Activated CD4-positive, alpha-beta T cell treated with anti-CD3 and anti-CD28 coated beads, Interleukin-2, amount 50 U/mL, for 16 hours (primary cell): ENCODE measurements at regions not wholly inside any gene's neighbourhood (a gene's known extent, or its start where the extent isn't known, plus 50 kb on each side); places are given as distances from the start of the nearest gene placed in this dataset.

Source experiments
- DNase-seq: peaks from one replicate; pipeline ENCODE4 v3.0.0-alpha.2; 2020

DNA sequence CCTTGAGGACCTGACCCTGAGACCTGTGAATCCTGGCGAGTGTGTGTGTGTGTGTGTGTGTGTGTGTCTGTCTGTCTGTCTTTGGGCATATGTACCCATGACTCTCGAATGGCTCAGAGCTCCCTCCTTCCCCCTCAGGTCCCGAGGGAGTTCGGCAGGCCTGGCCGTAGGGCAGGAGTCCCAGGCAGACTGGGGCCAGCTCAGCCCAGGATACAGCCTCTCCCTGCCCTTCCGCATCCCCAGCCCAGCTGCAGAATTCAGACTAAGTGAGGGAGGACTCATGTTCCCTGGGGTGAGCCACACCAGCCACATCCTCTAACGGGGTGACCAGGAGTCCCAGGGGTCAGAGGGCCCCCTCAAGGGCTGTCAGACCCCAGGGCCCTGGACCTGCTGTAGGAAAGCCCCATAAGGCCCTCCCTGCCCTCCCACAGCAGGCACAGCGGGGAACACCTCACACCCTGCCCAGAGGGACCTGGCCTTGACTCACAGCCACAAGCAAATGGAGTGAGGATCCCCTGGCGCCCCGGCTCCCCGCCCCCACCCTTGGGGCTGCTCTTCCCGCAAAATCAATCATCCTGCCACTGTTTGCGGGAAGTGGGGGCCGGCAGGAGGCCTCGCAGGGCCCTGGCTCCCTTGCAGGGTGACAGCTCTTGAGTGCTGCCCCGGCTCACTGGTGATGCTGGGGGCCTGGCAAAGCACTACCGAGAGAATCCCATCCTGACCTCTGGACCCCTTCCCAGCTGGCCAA, 101.7 kb upstream of the CASZ1 start:
- DNase-seq = no peak

DNA sequence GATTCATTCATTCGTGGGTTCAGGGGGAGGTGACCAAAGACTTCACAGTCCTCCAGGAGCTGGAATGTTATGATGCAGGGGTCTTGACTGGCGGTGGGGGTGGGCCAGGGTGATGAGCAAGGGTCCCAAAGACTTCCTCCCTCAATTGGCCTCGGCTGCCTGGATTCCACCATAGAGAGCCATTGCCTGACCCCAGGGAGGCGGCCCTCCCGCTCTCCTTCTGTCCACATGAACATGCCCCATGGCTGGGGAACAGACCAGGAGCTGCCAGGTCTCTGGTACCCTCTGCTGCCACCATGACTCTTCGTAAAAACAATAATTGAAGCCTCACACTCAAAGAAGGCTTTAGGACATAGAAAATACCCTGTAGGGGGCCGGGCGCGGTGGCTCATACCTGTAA, 102.5 kb upstream of the CASZ1 start:
- no peak for DNase-seq

DNA sequence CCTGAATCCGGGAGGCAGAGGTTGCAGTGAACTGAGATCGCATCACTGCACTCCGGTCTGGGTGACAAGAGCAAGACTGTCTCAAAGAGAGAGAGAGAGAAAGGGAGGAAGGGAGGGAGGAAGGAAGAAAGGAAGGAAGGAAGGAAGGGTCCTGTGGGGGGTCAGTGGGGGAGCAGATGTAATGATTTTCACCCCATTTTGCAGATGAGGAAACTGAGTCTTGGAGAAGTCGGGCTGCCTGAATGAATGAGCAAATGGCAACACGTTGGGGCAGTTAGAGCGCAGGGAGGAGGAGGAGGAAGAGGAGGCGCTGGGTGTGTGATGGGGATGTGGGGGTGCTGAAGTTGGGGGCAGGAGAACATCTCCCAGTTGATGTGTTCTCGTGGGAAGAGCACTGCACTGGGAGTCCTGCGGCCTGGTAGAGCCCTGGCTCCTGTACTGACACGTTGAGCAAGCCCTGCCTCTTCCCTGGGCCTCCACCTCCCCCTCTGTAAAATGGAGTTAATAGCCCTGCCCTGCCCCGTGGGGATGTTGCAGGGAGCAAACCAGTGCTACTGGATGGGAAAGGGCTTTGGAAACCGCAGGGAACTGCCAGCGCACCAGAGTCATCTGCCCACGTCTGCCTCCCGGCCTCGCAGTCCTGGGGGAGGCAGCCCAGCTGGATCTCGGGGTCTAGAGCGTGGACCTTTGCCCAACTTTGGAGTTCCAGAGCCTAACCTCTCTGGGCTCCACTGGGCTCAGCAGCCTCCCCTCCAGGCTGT, 103.2 kb upstream of the CASZ1 start:
- no peak for DNase-seq

DNA sequence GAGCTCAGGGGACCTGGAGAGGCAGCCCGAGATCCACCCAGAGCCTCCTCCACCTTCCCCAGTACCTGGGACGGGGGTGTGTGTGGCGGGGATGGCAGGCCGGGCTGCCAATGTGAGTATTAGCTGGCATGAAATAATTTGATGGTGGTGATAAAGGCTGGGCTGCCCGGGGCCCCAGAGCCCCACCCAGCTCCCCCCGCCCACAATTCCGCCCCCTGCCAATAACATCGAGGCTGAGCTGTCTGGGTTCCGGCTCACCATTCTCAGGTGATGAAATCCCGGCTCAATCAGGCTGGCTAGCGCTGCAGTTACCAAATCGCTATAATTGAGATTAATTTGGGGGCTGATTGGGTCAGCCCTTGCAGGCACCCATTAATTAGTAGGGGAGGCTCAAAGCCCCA, 103.8 kb upstream of the CASZ1 start:
- no peak for DNase-seq

DNA sequence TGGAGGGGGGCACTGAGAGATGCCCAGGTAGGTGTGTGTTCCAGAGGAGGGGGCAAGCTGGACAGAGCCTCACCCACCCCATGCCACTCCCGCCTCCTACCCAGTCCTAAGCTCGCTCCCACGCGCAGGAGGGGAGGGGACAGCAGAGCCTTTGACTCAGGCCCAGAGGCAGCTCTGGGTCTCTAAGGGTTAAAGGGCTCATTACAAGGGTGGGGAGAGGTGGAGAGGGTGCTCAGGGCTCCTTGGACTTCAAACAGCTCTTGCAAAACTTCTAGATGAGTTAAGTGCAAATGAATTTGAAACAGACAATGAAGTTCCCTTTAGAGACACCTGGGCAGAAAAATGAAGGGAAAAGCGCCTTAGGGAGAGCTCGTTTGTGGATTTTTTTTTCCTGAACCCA, 104.2 kb upstream of the CASZ1 start:
- no peak for DNase-seq

DNA sequence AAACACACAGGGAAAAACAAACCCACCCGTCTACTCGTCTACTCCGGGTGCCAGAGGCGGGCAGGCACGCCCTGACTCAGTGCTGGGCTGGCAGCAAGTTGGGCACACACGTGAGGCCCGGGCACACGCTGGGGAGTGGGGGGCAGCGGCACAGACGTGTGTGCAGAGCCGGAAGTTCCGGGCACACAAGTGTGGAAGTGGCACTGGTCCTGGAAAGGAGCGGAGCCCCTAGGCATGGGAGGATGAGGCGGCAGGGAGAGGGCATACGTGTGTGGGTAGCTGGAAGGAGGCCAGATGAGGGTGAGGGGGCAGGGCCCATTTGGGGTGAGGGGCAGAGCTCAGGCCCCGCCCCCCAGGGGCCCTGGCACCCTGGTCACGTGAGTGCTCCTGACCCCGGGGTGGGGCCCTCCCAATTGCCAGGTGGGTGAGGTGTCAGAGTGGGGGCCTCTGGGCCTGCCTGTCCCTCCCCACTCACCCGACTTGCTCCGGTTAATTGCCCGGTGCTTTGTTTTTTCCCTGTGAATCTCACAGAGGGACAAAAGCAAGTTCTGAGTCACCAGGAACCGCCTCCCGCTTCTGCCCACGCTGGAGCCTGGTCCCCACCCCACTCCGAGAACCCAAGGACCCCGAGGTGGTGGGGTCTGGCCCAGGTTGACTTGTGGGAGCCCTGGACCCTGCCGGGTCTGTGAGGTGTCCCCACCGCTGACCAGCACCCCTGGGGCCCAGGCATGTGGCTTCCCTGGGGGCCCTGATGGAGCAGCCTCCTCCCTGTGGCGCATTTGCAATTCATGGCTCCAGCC, 104.8 kb upstream of the CASZ1 start:
- DNase-seq = no peak

DNA sequence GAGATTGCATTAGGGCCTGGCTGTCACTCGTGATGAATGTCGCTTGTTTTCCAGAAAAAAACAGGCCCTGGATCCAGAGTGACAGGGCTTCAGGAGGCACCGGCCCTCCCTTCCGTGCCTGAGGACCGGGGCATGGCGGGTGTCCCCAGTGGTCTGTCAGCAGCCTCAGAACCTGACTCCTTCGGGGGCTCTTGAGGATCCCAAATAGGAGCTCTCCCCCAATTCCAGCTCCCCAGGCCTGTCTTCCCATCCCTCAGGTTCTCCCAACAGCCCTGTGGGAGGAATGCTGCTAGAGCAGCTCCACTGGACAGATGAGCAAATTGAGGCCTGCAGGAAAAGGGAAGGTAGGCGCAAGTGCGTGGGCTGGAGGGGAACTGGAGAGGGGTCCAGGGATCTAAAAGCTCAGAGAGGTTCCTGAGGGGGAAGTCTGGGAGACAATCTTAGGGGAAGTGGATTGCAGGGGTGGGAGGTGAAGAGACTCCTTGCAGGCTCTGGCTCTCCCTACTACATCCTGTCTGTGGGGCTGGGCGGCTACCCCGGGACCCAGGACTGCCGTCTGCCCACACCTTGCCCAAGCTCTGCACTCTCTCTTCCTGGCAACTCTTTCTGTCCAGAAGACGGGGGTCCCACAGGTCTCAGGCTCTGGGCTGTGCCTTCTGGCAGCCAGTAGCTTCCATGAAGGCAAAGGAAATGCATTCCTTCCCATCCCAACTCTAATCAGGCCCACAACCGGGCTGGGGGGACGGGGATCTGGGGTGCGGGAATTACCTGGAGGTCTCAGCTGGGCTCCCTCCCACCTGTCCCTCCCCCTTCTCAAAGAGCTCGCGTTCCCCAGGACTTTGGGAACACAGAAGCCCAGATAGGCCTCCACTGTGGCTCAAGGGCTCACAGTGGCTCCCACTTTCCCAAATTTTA, 105.7 kb upstream of the CASZ1 start:
- no peak for DNase-seq

DNA sequence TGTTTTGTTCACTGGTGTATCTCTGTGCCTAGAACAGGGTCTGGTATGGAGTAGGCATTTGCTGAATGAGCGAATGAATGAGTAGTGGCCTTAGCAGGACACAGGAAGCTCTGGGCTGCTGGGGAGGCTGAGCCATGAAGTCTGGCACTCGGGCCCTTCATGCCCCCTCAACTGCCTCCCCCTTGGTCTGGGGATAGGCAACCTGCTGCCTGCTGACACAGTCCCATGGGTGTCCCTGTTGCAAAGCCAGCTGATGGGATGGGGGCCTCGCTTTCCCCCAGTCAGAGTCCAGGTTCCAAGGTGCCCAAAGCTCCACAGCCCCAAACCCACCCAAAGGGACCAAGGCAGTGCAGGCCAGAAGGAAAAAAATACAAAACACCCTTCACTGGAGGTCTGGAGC, 107.0 kb upstream of the CASZ1 start:
- DNase-seq = no peak

DNA sequence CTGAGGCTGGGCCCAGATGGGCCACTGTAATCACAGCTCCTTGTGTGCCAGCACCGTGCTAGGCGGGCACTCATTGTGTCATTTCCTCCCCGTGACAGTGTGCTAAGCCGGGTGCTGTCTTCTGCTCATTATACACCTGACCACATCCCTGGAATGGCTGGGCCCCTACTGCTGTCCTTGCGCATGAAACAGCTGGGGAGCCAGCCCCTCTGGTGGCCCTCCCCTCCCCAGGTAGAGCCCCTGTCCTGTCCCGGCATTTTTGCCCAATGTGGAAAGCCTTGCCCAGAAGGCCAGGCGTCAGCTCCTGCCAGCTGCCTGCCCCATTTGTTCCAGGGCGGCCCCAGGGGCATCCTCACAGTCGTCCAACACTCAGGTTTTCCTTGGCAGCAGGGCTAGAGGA, 107.4 kb upstream of the CASZ1 start:
- DNase-seq = no peak

DNA sequence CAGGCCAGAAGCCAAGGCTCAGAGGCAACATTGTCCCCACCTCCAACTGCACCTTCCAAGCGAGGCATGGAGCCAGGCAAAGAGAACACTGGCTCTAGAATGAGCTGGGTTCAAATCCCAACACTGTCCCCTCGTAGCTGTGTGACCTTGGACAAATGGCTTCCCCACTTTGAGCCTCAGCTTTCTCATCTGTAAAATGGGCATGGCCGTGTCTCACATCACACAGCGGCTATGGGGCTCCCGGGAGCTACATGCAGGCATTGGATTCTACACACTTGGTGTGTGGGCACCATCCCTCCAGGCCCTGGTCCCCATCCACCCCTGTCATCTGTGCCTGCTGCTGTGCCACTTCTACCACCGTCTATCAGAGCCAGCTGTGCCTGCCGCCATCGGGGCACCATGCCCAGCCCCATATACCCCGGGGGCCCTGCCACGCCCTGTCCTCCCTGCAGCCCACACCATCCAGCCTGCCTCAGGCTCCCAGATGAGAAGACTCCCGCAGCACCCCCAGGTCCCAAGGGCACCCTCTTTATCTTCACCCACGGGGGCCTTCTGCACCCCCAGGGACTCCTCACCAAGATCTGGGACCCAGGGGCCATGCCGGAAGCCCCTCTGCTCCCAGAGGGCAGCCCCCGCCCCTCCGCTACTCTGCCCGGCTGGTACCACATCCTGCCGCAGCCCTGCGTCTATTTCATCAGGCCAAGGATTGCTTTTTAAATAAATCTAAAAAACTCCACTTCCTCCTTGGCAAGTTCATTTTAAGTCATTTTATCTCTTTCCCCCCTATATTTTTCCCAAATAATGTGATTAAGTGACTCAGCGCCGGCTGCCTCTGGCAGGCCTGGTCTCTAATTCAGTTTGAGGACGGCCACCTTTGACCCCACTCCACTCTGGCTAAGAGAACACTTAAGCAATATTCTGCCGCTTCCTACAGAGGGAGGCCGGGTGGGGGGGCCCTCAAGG, 107.8 kb upstream of the TARDBP start:
- no peak for DNase-seq

DNA sequence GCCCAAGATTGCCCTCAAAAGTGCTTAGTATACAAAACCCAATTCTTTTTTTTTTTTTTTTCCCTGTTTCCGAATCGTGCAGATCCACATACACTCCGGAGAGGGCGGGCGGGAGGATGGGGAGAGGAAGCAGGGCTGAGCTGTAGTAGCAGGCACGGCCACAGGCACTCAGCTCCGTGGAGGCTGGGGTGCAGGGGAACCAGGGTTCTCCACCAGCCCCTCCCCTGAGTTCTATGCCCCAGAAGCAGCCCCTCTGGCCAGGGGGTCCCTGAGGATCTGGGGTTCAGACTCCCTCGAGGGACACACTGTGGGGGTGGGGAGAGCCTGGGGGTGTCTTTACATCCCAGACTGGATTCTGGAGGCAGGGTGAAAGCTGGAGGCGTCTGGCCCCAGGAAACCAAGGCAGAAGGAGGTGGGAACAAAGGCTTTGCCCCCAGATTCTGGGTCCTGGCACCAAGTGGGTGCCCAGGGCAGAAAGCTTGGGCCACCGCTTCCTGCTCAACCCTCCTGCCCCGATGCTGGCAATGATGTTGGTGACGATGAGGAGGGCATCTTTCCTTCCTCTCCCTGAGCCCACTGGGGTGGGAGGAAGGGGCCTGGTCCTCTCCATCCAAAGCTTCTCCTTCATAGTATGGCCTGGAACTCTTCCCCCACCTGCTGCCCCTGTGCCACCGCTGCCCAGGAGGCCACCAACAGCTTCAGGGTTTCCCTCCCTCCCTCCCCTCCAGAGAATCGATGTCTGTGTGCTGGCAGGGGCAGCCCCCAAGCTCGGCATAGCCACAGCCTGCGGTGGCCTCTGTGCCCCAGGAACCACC, 106.4 kb upstream of the TARDBP start:
- no peak for DNase-seq

DNA sequence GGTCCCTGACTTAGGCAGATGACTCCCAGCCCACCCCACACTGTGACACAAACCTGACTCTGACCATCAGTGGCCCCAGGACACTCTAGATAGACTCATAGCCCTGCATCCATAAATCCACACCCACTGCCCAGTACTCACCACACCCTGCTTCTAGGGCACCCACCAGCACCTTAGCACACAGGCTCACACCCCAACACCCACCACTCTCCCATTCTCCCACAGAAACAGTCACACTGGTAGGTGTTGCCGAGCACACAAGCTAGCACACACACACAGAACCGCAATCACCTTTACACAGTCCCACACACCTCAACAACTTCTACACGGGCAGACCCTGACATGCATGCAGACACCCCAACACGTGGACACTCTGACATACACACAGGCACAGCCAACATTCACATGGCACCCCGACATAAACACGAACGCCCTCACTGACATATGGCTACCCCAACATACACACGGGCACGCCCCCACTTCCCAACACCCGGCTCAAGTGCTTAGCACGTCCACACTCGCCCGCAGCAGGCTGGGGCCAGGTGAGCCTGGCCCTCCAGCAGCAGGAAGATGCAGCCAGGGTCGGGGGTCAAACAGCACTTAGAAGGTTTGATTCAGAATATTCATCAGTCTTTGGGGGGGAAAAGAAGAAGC, 105.5 kb upstream of the TARDBP start:
- no peak for DNase-seq

DNA sequence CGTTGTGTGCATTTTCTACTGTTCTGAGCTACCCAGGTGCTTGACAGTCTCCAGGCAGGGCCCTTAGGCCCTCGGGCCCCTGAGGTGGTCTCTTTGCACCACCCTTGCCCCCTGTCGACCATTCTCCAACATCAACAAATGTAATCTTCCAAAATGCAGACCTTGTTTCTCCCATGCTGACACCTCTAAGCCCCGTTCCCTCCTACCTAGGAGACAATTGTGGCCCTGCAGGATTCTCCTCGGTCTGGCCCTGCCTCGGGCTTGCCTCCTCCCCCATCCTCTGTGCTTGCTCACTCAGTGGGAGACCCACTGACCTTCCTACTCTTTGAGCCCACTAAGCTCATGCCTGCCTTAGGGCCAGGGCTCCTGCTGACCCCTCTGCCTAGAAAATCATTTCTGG, 104.2 kb upstream of the TARDBP start:
- DNase-seq = no peak

DNA sequence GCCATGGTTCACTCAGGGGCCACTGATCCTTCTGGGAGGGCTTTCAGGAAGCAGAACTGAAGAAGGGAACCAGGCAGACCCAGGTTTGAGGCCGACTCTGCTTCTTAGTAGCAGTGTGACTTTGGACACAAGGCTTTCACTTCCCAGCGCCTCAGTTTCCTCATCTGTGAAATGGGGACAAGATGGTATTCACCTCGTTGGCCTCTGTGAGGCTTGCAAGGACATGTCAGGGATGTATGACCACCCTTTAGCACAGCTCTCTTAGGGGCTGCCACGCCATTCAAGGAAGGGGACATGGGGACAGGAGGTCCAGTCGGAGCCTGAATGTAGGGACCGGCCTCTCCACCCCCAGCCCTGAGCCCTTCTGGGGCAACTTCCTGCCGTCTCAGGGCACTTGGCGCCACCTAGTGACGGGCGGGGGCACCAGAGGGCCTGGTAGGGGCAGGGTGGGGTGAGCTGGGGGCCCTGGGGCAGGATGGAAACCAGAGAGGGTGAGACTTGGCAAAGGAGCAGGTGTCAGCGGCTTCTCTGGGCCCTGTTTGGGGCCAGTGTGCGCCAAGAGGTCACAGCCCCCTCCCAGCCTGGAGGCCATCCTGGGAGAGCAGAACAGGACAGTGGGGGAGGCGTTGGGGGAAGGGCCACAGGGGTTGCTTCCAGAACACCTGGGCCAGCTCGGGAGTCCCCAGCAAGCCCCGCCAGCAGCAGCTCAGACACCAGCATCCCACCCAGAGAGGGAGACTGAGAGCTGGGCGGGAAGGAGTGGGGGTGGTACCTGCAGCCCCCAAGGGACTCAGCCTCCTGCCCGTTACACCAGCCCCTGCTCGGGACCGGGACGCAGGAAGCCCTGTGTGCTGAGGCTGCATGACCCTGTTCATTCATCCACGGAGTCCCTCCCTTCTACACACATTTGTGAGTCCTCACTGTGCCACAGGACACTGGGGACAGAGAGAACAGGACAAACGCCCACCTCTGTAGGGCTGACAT, 102.5 kb upstream of the TARDBP start:
- DNase-seq = peak; percentile 74

DNA sequence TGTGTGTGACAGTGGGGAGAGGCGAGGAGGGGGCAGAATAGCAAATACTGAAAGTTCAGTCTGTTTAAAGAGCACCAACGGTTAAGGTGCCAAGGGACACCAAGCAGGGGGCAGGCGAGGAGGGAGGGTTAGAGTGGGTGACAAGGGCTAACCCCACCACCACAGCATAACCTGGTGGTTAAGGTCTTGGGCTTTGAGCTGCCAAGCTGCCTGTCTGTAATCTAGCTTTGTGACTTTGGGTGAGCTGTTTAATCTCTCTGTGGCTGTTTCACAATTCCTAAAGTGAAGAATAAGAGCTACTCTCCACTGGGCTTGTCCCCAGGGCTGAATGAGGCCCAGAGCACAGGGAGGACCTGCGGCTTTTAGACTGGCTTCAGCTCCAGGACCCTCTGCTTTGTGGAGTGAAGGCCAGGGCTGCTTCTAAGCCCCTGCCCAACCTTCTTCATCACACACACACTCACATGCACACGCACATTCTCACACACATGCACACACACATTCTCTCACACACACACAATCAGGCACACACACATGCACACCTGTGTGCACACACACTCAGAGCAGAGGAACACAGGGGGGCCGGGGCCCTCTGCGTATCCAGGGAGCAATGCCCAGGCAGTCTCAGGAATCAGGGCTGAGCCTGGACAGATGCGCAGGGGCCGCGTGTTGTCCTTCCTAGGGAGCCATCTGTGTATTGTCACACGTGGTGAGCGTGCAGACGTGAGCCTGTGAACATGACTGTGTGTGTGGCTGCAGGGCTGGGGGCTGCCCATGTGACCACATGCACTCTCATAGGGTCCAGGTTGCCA, 101.6 kb upstream of the TARDBP start:
- DNase-seq = no peak

DNA sequence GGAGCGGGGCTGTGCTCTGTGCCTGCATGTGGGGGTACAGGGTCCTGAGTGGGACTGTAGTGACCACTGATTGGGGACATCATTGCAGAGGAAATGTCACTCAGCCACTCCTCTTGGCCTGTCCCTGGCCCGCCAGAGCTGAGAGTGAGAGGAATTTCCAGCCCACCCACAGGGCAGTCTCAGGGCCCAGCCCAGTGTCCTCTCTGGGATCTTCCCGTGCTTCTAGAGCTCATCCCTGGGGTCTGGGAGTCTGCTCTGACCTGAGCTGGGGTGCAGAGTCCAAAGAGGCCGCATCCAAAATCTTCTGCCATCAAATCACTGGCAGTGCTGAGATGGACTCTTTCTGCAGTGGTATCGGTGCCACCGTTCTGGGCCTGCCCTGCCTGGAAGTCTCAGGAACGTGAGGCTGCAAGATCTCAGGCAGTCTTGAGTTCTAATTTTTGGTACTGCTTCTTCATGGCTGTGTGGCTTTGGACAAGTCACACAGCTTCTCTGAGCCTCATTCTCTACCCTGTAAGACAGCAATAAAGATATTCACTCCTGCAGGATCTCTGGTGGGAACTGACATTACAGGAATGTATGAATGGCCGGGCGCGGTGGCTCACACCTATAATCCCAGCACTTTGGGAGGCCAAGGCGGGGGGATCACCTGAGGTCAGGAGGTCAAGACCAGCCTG, 100.8 kb upstream of the TARDBP start:
- no peak for DNase-seq

DNA sequence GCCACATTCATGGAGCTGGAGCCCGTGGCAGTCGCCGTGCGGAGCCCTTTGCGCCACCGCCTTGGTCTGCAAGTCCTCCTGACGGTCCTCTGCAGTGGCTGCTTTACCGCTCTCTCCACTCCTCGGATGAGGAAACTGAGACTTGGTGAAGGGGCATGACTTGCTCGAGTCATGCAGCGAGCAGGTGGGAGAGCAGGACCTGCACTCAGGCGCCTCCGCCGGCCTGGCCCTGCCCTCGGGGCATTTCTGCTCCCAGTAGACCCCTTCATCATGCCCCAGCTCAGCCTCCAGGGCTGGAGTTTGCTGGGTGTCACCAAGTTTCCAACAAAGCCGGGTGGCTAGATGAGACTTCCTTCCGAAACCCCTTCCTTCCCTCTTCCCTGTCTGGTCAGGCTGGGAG, 100.0 kb upstream of the TARDBP start:
- no peak for DNase-seq
